ENCODE measurements at regions not wholly inside any gene's neighbourhood (a gene's known extent, or its start where the extent isn't known, plus 50 kb on each side); places are given as distances from the start of the nearest gene placed in this dataset.

GRCh38 chr3:147866561-147866960, 457.4 kb downstream of the ZIC1 start:
- in situ Hi-C loops (cut with MboI; ENCODE audit: low sequenced_read_pairs in 4 of 4): no loop called here
- Histone ChIP-seq H3K4me3 (no peak overlapping the region), H3K9me3 (no peaks in the 10 kb centered on the region), H3K27me3 (no peaks in the 10 kb centered on the region), H3K4me1 (no peaks in the 10 kb centered on the region), H3K36me3 (no peaks in the 10 kb centered on the region), H3K27ac (no peak overlapping the region)
- intact Hi-C loops (cut with DNase I; ENCODE audit: low total_unique reads): no loop called here
- no peak for TF ChIP-seq POLR2A (IDR thresholded peaks at IDR 0.05)
- no peak for TF ChIP-seq CTCF (IDR thresholded peaks at IDR 0.05 in 4 of 5, conservative IDR thresholded peaks at IDR 0.05 in 1 of 5)
- DNase-seq (no peak), ATAC-seq (no peak)

- in situ Hi-C loops (cut with MboI; ENCODE audit: low sequenced_read_pairs in 4 of 4): no loop called here
- no peak overlapping the region for H3K4me3 ChIP-seq
- no peaks in the 10 kb centered on the region for H3K27me3 ChIP-seq
- DNase-seq (no peak), ATAC-seq (no peak)
- no peaks in the 10 kb centered on the region for H3K4me1 ChIP-seq
- no peaks in the 10 kb centered on the region for H3K9me3 ChIP-seq
- intact Hi-C loops (cut with DNase I; ENCODE audit: low total_unique reads): no loop called here
- TF ChIP-seq CTCF (IDR thresholded peaks at IDR 0.05 in 4 of 5, conservative IDR thresholded peaks at IDR 0.05 in 1 of 5) (no peak), POLR2A (IDR thresholded peaks at IDR 0.05) (no peak)
- no peak overlapping the region for H3K27ac ChIP-seq
- H3K36me3 ChIP-seq: no peaks in the 10 kb centered on the region
These were observed 463.4 kb downstream of the ZIC1 start for GRCh38 chr3:147872568-147872967.

- in situ Hi-C loops (cut with MboI; ENCODE audit: low sequenced_read_pairs in 4 of 4) (no loop called here), intact Hi-C loops (cut with DNase I; ENCODE audit: low total_unique reads) (no loop called here)
- DNase-seq (no peak), ATAC-seq (no peak)
- Histone ChIP-seq H3K4me1 (no peaks in the 10 kb centered on the region), H3K36me3 (no peaks in the 10 kb centered on the region), H3K9me3 (no peaks in the 10 kb centered on the region), H3K4me3 (no peak overlapping the region), H3K27ac (no peak overlapping the region), H3K27me3 (no peaks in the 10 kb centered on the region)
- no peak for TF ChIP-seq POLR2A (IDR thresholded peaks at IDR 0.05)
- TF ChIP-seq CTCF (IDR thresholded peaks at IDR 0.05 in 4 of 5, conservative IDR thresholded peaks at IDR 0.05 in 1 of 5): no peak
These were observed 466.3 kb downstream of the ZIC1 start for GRCh38 chr3:147875498-147875897.

DNA sequence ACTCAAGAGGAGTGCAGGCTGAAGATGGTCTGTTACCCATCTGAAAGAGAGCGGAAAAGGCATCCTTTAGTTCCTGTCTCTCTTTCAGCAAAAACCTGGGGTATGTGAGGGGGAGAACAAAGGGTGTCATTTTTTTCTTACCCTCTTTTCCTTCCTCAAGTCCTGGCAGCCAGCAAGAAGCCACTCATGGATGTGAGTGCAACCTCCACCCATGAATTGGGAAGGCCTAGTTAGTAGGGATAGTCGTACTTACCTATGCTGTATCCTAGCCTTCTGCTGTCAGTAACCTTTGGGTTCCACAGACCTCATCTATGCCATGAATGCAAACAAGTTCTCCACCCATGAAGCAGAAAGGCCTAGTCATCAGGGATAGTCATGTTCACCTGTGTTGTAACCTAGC, 472.8 kb downstream of the ZIC1 start:
- ATAC-seq (no peak), DNase-seq (no peak)
- Histone ChIP-seq H3K27ac (no peak overlapping the region), H3K36me3 (no peaks in the 10 kb centered on the region), H3K4me3 (no peak overlapping the region), H3K9me3 (no peaks in the 10 kb centered on the region), H3K4me1 (no peaks in the 10 kb centered on the region), H3K27me3 (no peaks in the 10 kb centered on the region)
- intact Hi-C loops (cut with DNase I; ENCODE audit: low total_unique reads) (no loop called here), in situ Hi-C loops (cut with MboI; ENCODE audit: low sequenced_read_pairs in 4 of 4) (no loop called here)
- TF ChIP-seq CTCF (IDR thresholded peaks at IDR 0.05 in 4 of 5, conservative IDR thresholded peaks at IDR 0.05 in 1 of 5) (no peak), POLR2A (IDR thresholded peaks at IDR 0.05) (no peak)

GRCh38 chr3:147886879-147887278, 477.7 kb downstream of the ZIC1 start:
- no peak for ATAC-seq
- TF ChIP-seq CTCF (IDR thresholded peaks at IDR 0.05 in 4 of 5, conservative IDR thresholded peaks at IDR 0.05 in 1 of 5) (no peak), POLR2A (IDR thresholded peaks at IDR 0.05) (no peak)
- in situ Hi-C loops (cut with MboI; ENCODE audit: low sequenced_read_pairs in 4 of 4) (no loop called here), intact Hi-C loops (cut with DNase I; ENCODE audit: low total_unique reads) (no loop called here)
- H3K36me3 ChIP-seq: no peaks in the 10 kb centered on the region
- no peak overlapping the region for H3K4me3 ChIP-seq
- H3K9me3 ChIP-seq: no peaks in the 10 kb centered on the region
- H3K27ac ChIP-seq: no peak overlapping the region
- DNase-seq: no peak
- no peaks in the 10 kb centered on the region for H3K27me3 ChIP-seq
- H3K4me1 ChIP-seq: no peaks in the 10 kb centered on the region
